ENCODE measurements at regions not wholly inside any gene's neighbourhood (a gene's known extent, or its start where the extent isn't known, plus 50 kb on each side); places are given as distances from the start of the nearest gene placed in this dataset.

- no peak overlapping the region for H3K4me3 ChIP-seq (ENCODE audit: low read depth, low read length)
- TF ChIP-seq CTCF (IDR thresholded peaks at IDR 0.05; ENCODE audit: borderline replicate concordance, insufficient read depth, low read depth, low read length): no peak
Observed at GRCh38 chr12:115750340-115750739, 527.2 kb downstream of the MED13L start.

GRCh38 chr12:115749071-115749841, 528.2 kb downstream of the MED13L start:
- no peak overlapping the region for H3K4me3 ChIP-seq (ENCODE audit: low read depth, low read length)
- no peak for TF ChIP-seq CTCF (IDR thresholded peaks at IDR 0.05; ENCODE audit: borderline replicate concordance, insufficient read depth, low read depth, low read length)

- TF ChIP-seq CTCF (IDR thresholded peaks at IDR 0.05; ENCODE audit: borderline replicate concordance, insufficient read depth, low read depth, low read length): no peak
- H3K4me3 ChIP-seq (ENCODE audit: low read depth, low read length): no peak overlapping the region
Observed at GRCh38 chr12:115740586-115741155, 536.8 kb downstream of the MED13L start.

GRCh38 chr12:115737895-115738294, 539.6 kb downstream of the MED13L start:
- H3K4me3 ChIP-seq (ENCODE audit: low read depth, low read length): no peak overlapping the region
- TF ChIP-seq CTCF (IDR thresholded peaks at IDR 0.05; ENCODE audit: borderline replicate concordance, insufficient read depth, low read depth, low read length): no peak

GRCh38 chr12:115736360-115736759, 541.1 kb downstream of the MED13L start:
- TF ChIP-seq CTCF (IDR thresholded peaks at IDR 0.05; ENCODE audit: borderline replicate concordance, insufficient read depth, low read depth, low read length): no peak
- H3K4me3 ChIP-seq (ENCODE audit: low read depth, low read length): no peak overlapping the region

GRCh38 chr12:115730975-115731541, 546.4 kb downstream of the MED13L start:
- no peak overlapping the region for H3K4me3 ChIP-seq (ENCODE audit: low read depth, low read length)
- TF ChIP-seq CTCF (IDR thresholded peaks at IDR 0.05; ENCODE audit: borderline replicate concordance, insufficient read depth, low read depth, low read length): no peak

- H3K4me3 ChIP-seq (ENCODE audit: low read depth, low read length): no peak overlapping the region
- no peak for TF ChIP-seq CTCF (IDR thresholded peaks at IDR 0.05; ENCODE audit: borderline replicate concordance, insufficient read depth, low read depth, low read length)
Observed at GRCh38 chr12:115726691-115727090, 550.8 kb downstream of the MED13L start.

Data from GM12875 (cell line).